NCI-H345 (cell line): ENCODE measurements at regions not wholly inside any gene's neighbourhood (a gene's known extent, or its start where the extent isn't known, plus 50 kb on each side); places are given as distances from the start of the nearest gene placed in this dataset.
"Not testable (repeated sequence)": the region's sequence is repeated elsewhere in the genome, so short reads cannot be mapped to it uniquely, and the experiment has no call there.

Experiments used
- DNase-seq: peaks from one replicate; lab custom pipeline; 2025; lab: John Stamatoyannopoulos, UW

GRCh38 chr4:11130195-11130970, 298.3 kb downstream of the HS3ST1 start:
- no peak for DNase-seq

- DNase-seq: no peak
Measured at GRCh38 chr4:11120435-11120834, 308.3 kb downstream of the HS3ST1 start.

- DNase-seq: no peak
Measured at GRCh38 chr4:11119474-11119873, 309.2 kb downstream of the HS3ST1 start.

- no peak for DNase-seq
Measured at GRCh38 chr4:11118513-11118912, 310.2 kb downstream of the HS3ST1 start.

GRCh38 chr4:11116940-11117339, 311.8 kb downstream of the HS3ST1 start:
- no peak for DNase-seq

- DNase-seq: no peak
Measured at GRCh38 chr4:11111876-11112275, 316.8 kb downstream of the HS3ST1 start.

- no peak for DNase-seq
Measured at GRCh38 chr4:11111370-11111769, 317.3 kb downstream of the HS3ST1 start.

GRCh38 chr4:11106759-11107158, 321.9 kb downstream of the HS3ST1 start:
- no peak for DNase-seq

- DNase-seq: no peak
Measured at GRCh38 chr4:11106190-11106589, 322.5 kb downstream of the HS3ST1 start.

GRCh38 chr4:11105715-11106114, 323.0 kb downstream of the HS3ST1 start:
- no peak for DNase-seq

- no peak for DNase-seq
Measured at GRCh38 chr4:11098461-11098860, 330.2 kb downstream of the HS3ST1 start.

- no peak for DNase-seq
Measured at GRCh38 chr4:11097725-11098124, 331.0 kb downstream of the HS3ST1 start.

- no peak for DNase-seq
Measured at GRCh38 chr4:11081006-11081405, 347.7 kb downstream of the HS3ST1 start.

- no peak for DNase-seq
Measured at GRCh38 chr4:11079171-11079570, 349.5 kb downstream of the HS3ST1 start.

- DNase-seq: no peak
Measured at GRCh38 chr4:11074581-11075241, 354.0 kb downstream of the HS3ST1 start.

GRCh38 chr4:11073621-11074051, 355.1 kb downstream of the HS3ST1 start:
- DNase-seq: no peak

GRCh38 chr4:11072999-11073398, 355.7 kb downstream of the HS3ST1 start:
- no peak for DNase-seq

- DNase-seq: no peak
Measured at GRCh38 chr4:11072463-11072862, 356.2 kb downstream of the HS3ST1 start.

GRCh38 chr4:11070813-11071212, 357.9 kb downstream of the HS3ST1 start:
- no peak for DNase-seq

- DNase-seq: no peak
Measured at GRCh38 chr4:11069581-11070211, 359.0 kb downstream of the HS3ST1 start.

- no peak for DNase-seq
Measured at GRCh38 chr4:11069083-11069482, 359.6 kb downstream of the HS3ST1 start.

- DNase-seq: peak; percentile 2
Measured at GRCh38 chr4:11066584-11066983, 362.1 kb downstream of the HS3ST1 start.

GRCh38 chr4:11060637-11061036, 368.1 kb downstream of the HS3ST1 start:
- DNase-seq: not testable (repeated sequence)
